ENCODE measurements at regions not wholly inside any gene's neighbourhood (a gene's known extent, or its start where the extent isn't known, plus 50 kb on each side); places are given as distances from the start of the nearest gene placed in this dataset.

DNA sequence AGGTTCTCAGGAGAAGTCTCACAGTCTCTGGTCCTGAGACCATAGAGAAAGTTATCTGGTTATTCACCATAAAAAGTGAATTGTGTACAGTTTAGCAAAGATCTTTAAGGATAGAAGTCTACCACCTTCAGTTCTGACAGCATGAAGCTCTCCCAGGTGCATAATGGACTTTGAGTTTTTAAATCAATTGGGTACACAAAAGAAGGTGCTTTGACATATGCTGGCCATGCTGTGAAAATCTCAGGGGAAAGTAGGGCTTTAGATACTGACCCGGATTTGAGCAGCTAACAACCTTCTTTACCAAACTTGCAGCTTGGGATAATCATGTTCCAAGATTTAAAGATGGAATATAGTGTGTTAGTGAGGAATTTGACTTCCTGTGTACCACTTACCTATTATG lies 264.2 kb downstream of the ZSWIM6 start:
- no peak for DNase-seq (ENCODE audit: low read depth in 2 of 2)

DNA sequence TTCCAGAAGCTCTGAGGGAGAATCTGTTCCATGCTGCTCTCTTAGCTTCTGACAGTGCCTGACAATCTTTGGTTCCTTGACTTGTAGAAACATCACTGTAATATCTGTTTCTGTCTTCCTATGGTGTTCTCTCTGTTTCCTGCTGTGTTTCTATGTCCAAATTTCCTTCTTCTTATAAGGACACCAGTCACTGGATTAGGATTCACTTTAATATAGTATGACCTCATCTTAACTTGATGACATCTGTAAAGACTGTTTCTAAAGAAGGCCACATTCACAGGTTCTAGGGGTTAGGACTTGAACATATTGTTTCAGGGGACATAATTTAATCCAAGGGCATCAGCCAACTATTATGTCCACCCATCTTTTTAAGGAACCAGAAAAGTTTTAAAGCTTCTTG lies 265.6 kb downstream of the ZSWIM6 start:
- no peak for DNase-seq (ENCODE audit: low read depth in 2 of 2)

DNA sequence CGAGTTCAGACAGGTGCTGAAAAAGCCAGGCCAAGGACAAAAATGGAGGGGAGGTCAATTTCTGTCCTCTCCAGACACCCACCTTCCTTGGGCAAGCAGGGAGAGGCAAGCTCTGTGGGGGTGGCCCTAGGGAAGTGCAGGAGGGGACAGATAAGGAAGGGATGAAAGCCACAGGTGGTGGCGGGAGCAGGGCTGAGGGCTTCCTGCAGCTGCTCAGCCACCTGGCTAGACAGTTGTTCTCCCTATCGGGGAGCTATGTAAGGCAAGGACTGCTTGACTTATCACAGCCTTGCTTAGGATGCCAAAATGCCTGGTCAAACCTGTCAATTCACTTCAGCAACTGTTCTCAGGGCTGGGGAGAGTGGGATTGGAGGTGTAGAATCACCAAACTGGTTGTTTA lies 266.1 kb downstream of the ZSWIM6 start:
- DNase-seq (ENCODE audit: low read depth in 2 of 2): no peak

DNA sequence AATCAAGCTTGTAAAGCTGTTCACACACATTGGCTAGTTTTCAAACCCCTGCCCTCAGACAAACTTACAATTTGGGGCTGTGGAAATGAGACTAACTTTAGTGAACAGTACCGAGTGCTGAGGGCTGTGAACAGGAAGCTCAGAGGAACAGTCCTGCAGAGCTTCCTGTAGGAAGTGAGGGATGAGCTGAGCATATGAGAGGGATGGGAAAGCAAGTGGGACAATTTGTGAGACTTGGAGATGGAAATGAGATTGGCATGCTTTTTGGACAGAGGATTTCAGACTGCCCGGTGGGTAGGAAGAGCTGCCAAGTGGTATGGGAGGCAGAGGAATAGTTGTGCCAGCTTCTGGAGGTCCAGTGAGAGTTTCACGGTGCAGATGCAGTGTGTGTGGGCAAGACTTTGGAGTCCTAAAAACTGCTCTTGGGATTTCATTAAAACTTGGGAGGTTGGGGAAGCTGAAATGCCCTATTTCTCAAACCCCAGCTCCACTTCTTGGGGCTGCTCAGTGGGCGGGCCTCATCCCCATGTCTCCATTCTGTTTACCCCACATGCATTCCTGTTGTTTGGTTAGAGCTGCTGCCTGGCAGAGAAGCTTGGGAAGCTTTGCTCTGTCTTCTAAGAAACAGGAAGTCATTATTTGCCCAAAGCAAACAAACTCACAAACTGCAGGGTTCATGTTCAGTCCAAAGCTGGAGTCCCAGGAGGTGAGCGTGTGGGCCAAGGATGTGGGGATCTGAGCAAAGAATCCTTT lies 267.5 kb downstream of the ZSWIM6 start:
- DNase-seq (ENCODE audit: low read depth in 2 of 2): no peak

DNA sequence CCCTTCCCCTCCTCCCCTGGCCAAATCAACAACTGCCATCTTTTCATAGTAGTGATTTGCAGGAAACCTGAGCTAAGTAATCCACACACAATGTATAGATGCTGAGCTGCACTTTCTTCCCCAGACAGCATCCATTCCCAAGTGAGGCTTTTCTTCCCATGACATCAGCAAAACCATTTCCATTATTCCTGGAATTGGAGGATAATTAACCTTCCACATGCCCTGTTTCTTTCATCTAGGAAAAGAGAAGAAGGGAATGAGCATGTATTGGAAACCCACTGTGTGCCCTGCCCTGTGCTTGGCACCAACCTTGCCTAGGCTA lies 268.0 kb downstream of the ZSWIM6 start:
- DNase-seq (ENCODE audit: low read depth in 2 of 2): no peak

DNA sequence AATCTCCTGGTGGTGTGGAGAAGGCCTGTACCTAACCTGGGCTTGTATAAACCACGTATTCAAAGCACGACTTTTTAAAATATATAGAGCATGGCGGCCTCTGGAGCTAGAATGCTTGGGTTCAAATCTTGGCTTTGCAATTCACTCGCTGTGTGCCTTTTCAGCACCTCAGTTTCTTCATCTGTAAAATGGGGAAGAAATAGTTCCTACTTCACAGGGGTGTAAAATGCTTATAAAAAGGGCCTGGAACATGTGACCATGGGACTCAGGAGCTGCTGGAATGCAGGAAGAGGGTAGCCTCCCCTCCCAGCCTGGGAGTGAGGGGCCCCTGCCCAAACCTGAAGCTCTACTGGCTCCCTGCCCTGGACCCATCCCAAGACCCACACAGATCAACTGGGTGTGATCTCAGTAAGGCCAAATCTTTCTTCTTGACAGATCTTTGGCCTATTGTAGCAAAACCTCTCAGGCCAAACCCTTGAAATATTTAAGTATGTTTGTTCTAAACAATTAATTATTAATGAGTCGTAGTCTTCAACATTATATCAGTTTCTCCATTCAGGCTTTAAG lies 269.0 kb downstream of the ZSWIM6 start:
- DNase-seq (ENCODE audit: low read depth in 2 of 2): no peak

DNA sequence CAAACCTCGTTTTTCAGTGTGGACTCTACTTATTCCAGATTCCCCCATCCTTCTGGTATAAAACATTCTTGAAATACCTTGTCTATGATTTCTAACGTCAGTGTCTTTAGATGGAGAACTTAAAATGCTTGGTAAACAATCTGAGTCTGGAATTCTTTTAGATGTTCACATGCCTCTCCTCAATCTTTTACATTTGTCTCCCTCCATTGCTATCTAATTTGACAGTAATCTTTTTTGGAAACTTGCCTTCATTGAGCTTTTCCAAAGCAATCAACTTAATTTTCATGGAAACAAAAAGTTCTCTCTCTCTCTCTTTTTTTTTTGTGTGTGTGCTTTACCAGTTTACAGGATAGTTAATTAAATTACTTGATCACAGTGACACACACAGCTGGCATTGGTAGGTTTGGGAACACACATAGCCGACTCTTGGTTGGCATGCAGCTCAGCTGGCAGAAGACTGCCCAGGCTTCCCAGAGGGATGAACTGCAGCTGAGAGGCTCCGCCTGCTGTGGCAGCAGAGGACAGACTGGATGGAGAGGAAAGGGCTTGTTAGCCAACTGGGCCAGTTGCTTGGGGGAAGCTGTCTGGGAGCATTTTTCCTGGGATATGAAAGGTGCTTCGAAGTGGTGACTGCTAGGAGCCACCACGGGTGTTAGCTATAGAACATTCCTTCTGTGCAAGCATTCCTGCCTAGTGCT lies 271.3 kb downstream of the ZSWIM6 start:
- no peak for DNase-seq (ENCODE audit: low read depth in 2 of 2)

DNA sequence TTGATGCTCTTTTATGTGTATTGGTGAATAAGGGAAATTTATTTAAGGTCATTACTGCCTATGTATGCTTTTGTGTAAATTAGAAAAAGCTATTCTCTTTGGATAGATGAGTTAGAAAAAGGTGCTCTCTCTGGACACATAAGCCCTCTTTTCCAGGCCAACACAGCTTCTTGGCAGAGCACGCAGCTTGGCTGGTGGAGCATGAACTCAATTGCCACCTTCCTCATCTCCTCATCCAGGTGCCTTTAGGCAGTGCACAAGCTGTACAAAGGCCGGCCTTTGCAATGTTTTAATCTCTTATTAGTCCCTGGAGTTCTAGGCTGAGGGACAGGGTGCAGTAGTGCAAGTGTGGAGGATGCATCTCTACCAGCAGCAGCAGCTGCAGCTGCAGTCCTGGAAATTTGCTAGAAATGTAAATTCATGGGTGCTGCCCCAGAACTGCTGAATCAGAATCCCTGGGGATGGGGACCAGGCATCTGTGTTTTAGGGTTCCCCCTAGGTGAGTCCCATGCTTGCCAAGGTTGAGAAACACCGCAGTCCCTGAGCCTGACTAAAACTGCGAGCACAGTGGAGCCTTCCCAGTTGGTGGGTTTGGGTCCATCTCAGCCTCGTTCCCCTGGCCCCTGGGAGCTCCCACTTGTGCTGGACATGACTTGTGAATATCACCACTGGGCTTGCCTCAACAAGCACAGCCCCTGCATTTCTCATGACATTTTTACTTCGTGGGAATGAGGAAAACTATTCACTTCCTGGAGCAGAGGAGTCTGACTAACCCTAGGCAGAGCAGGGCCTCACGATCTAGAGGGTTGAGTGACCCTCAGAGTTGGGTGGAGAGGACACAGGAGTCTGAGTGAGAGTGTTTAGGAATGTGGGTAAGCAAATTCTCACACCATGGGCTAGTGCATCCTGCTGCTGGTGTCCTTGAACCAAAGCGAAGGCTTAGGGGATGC lies 272.3 kb downstream of the ZSWIM6 start:
- DNase-seq (ENCODE audit: low read depth in 2 of 2): no peak

DNA sequence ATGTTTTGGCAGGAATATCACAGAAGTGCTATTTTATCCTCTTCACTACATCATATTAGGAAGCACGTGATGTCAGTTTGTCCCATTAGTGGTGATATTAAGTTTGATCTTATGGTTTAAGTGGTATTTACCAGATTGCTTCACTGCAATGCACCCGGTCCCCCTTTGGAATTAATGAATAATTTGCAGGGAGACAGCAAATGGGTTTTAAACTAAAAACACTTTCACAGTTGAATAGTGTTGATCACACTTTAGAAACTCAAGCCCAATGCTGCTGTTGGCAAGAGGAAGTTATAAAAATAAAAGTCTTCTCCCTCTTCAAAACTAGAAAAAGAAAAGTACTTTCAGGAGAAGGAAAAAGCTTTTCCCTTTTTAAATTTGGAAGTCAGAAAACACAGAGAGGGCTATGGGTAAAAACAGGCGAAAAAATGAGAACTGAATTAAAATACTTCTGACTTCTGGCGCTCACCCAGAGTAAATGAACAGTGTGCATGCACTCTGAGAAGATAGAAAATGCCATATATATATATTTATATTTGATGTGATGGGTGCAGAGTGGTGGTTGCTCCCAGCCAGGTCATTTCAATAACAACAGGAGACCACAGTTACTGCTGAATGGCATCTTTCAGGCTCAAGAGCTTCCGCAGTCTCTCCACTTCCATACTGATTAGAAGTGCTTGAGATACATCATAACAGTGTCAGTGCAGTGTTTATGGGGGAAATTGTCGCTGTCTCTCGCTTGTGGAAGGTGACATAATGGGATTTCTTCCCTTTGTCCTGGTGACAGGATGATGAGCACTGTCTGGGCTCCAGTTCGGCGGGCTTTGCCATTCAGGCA lies 278.0 kb downstream of the ZSWIM6 start:
- no peak for DNase-seq (ENCODE audit: low read depth in 2 of 2)

DNA sequence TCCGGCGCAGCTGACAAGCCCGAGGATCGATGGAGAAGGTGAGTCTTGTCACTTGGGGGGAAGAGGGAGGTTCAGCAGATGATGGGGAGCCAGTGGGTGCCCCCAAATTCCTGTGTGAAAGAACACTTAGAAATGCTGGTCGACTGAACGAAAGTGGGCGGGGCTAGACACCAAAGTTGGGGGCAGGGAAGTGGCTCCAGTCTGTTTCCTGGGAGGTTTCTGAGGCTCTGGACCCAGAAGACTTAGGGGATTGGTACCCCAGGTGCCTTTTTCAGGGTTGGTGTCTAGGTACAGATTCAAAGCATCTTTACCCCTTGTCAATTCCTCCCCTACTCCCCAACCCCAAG lies 278.6 kb downstream of the ZSWIM6 start:
- DNase-seq (ENCODE audit: low read depth in 2 of 2): no peak

DNA sequence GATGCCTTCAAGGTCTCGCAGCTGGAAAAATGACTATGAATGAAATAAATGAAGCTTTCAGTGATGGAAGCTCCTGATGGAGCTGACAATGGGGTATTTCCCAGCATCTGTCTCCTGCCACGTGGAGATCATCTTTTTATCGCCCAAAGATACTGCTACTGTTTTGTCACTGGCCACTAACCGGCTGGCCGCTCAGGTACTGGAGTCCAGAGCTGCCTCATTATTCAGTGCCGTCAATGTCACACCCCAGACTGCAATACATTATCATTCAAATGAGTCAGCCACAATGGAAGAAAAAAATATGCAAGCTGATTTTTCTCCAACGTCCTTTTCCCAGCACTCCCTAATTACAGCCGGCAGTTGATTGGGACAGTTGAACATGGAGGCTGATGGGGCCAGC lies 280.4 kb downstream of the ZSWIM6 start:
- DNase-seq (ENCODE audit: low read depth in 2 of 2): no peak

DNA sequence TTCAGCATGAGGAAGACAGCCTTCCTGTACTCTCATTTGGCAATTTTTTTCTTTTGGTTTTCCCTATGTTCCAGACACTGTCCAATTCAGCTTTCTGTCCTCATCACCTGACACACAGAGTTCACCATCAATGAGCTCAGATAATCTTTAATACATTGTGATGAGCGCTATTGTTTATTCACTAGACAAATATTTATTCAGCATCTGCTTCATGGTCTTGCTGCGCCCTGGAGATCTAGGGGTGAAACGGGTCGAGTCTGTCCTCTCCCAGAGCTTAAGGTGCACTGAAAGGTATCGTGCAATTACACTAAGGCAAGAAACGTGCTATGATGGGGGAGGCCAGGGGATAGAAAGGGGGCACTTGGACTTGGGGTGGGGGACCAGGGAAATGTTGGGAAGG lies 281.6 kb downstream of the ZSWIM6 start:
- no peak for DNase-seq (ENCODE audit: low read depth in 2 of 2)

DNA sequence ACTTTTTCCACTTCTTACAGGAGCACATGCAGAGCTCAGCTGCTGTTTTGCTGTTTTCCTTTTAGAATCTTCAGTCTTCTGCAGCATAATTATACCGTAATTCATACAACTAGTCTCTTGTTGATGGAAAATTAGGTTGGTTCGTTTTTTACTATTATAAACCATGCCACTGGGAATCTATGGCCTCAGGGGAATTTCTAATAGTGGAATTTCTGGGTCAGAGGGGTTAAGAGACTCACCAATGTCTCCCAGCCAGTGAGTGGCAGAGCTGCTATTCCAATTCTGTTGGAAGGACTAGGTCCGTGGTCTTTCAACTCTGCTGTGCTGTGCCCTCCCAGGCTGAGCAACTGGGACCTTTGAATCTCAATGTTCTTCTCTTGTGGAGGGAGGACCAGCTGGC lies 282.5 kb downstream of the ZSWIM6 start:
- DNase-seq (ENCODE audit: low read depth in 2 of 2): no peak

DNA sequence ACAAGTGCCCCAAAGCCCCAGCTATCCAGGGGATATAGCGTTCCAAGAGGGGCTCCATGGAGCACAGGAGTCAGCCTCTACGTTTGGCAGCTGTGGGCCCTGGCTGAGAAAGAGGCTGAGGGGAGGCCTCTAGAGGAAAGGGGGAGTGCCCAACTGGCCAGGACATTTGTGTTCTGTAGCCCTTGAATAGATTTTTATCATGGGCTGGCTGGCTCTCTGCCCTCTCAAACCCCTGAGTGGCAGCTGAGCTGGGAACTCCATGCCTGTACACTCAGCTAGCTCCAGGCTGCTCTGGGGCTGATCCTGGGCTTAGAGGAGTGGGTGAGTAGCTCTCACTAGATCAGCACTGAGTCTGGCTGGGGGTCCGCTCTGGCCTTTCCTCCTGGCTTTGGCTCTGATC lies 285.0 kb downstream of the ZSWIM6 start:
- no peak for DNase-seq (ENCODE audit: low read depth in 2 of 2)

DNA sequence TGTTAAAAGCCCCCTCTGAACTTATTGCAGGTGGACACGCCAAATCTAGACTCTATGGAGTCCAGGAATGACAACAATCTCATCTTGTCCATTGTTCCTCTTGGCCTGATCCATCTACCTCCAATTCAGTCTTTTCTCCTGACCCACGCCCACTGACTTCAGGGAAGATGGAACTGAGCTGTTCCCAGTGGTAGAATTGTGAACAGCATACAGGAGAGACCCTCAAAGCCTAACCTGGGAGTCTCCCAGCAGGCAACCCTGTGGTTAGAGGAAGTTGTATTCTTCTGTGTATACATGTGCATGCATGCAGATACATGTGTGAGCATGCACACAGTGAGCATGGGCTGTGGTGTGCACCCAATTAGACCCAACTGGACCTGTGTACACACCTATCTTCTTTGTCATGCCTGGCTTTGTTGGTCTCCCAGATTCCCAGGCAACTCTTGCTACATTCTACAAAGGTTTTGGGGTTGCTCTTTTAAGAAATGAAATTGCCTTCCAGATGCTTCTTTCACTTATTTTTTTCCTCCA lies 286.0 kb downstream of the ZSWIM6 start:
- DNase-seq (ENCODE audit: low read depth in 2 of 2): no peak

DNA sequence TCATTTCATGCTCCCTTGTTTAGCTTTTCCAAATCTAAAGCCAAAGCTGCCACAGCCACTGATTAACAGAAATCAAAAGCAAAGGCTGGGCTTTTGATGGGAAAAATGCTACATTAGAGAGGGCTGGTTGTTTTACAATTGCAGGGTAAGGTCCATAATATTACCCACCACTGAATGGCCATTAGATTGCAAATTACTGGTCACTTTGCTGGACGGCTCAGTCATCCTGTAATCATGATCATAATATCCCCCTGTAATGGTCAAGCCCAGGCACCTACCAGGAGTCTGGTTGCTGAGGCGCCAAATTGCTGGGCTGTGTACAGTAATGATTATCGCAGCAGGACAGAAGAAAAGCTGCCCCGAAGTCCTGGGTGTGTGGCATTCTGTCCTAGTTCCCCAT lies 286.5 kb downstream of the ZSWIM6 start:
- no peak for DNase-seq (ENCODE audit: low read depth in 2 of 2)

DNA sequence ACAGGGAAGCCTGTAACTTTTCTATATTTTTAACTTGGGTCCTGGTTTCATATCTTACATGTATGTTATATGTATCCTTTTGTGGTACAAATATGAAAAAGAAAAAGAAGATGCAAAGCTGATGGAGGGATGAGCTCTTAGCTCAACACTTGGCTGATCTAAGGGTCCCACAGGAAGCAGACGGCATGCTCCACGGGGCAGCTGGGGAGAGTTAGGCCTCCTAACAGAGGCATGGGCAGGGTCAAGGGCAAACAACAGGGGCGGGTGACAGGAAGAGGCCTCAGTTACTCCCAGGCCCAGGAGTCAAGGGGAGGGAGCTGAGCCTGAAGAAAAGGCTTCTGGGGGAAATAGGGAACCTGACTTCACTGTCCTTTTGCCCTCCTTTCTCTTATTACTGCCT lies 287.2 kb downstream of the ZSWIM6 start:
- no peak for DNase-seq (ENCODE audit: low read depth in 2 of 2)

DNA sequence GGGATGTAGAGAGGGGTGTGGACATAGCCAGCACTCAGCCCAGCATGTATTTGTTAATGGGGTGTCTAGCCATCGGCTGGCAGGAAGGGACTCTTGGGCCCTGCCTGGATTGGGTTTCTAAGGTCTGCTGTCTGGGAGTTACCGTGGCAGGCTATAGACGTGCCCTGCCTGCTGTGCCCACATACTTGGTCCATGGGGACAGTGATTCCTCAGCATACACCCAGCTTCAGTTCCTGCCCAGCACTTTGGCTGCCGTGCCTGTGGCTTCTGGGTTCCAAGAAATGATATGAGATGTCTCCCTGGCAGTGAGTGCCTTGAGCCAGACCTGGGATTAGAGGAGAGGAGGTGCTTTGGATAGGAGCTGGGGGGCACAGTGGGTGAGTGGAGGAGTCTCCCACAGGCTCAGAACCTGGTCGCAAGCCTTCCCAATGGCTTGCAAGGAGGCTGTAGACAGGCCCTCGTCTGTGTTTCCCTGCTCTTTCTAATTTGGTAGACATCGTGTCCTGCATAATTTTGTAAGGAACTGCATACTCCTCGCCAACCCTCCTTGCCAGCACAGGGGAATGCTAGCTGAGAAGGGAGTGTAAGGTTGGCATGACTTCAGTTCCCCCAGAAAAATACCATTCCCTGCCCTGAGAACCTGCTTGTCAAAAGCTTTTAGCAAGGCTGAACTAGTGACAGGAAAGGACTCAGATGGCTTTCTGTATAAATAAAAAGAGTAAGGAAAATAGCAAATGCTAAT lies 287.9 kb downstream of the ZSWIM6 start:
- DNase-seq (ENCODE audit: low read depth in 2 of 2): no peak

DNA sequence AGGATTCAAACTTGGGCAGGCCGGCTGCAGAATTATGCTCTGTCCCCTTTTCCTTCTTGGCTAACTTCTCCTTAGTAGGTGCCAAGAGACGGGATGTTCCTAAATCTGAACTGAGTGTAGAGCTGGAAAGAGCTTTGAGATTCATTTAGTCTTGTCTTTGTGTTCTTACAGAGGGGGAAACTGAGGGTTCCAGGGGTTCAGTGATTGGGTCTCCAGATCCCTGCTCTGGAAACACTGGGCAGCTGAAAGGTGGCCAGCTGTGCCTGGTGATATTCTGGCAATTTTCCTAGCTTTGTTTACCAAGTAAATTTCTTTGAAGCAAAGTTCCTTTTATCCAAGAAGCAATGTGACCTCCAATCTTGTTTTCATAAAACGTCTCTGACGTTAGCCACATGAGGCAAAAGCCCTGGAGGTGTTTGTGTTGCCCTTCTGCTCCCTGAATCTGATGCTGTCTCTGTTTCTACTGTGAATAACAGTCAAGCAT lies 288.7 kb downstream of the ZSWIM6 start:
- DNase-seq (ENCODE audit: low read depth in 2 of 2): no peak

DNA sequence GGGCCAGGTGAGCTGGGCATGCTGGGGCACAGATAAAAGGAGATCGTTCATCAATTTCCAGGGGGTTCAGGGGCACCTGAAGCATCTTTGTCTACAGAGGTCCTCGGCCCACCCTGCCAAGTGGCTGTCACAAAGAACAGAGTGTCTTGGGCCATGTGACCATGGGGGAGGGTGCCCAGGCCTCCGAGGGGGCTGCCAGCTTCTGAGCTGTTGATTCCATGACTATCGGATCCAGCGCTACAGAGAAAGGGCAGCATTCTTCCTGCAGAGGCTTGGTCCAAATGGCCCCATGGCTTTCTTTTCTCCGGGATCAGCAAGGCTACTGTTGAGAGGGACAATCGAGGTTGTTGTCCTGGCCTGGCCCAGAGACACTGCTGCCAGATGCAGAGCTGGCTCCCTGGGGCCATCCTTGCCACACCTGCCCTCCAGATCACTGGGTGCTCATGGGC lies 289.2 kb downstream of the ZSWIM6 start:
- DNase-seq (ENCODE audit: low read depth in 2 of 2): no peak
